H9 (cell line): ENCODE measurements at regions not wholly inside any gene's neighbourhood (a gene's known extent, or its start where the extent isn't known, plus 50 kb on each side); places are given as distances from the start of the nearest gene placed in this dataset.
A peak's percentile ranks its signal among the peaks of the same experiment; 100 is the strongest.

Source experiments
- DNase-seq: peaks from one replicate; pipeline ENCODE4 v3.0.0-alpha.2; 2017
- H2AFZ ChIP-seq: one replicate; pipeline ENCODE4 v1.6.1; 2013; ENCODE audit warnings: mild to moderate bottlenecking, low read length, control low read depth, moderate library complexity
- H2AK5ac ChIP-seq: 2 replicates; pipeline ENCODE4 v1.6.1; 2013; ENCODE audit warnings: low read length, control low read depth, mixed read lengths; ENCODE audit not compliant: insufficient read length
- H2BK120ac ChIP-seq: one replicate; pipeline ENCODE4 v1.6.1; 2013; ENCODE audit warnings: low read depth, mild to moderate bottlenecking, low read length, control low read depth, inconsistent platforms; ENCODE audit not compliant: poor library complexity, severe bottlenecking
- H2BK12ac ChIP-seq: 2 replicates; pipeline ENCODE4 v1.6.1; 2013; ENCODE audit warnings: low read length, control low read depth, mixed read lengths, low read depth; ENCODE audit not compliant: insufficient read length
- H2BK15ac ChIP-seq: 2 replicates; pipeline ENCODE4 v1.6.1; 2013; ENCODE audit warnings: low read depth, low read length, control low read depth
- H2BK20ac ChIP-seq: one replicate; pipeline ENCODE4 v1.6.1; 2013; ENCODE audit warnings: low read depth, mild to moderate bottlenecking, low read length, control low read depth, inconsistent platforms; ENCODE audit not compliant: poor library complexity, severe bottlenecking
- H2BK5ac ChIP-seq: 2 replicates; pipeline ENCODE4 v1.6.1; 2013; ENCODE audit warnings: low read length, control low read depth, mixed read lengths; ENCODE audit not compliant: insufficient read length
- H3K14ac ChIP-seq: 2 replicates; pipeline ENCODE4 v1.6.1; 2013; ENCODE audit warnings: low read length, control low read depth; ENCODE audit not compliant: insufficient read depth
- H3K18ac ChIP-seq: 2 replicates; pipeline ENCODE4 v1.6.1; 2013; ENCODE audit warnings: low read depth, mild to moderate bottlenecking, mixed read lengths, low read length, control low read depth; ENCODE audit not compliant: insufficient read length
- H3K23ac ChIP-seq: 2 replicates; pipeline ENCODE4 v1.6.1; 2013; ENCODE audit warnings: low read length, control low read depth, mixed read lengths, low read depth; ENCODE audit not compliant: insufficient read length
- H3K23me2 ChIP-seq: 2 replicates; pipeline ENCODE4 v1.6.1; 2013; ENCODE audit warnings: low read depth, mild to moderate bottlenecking, mixed read lengths, low read length, control low read depth; ENCODE audit not compliant: insufficient read length, poor library complexity, severe bottlenecking
- H3K27ac ChIP-seq: 2 replicates; pipeline ENCODE4 v1.5.1; 2013; ENCODE audit warnings: low read length, control low read depth, mixed read lengths, low read depth; ENCODE audit not compliant: insufficient read length
- H3K27me3 ChIP-seq: 2 replicates; pipeline ENCODE4 v1.6.1; 2013; ENCODE audit warnings: low read length, control low read depth, inconsistent platforms; ENCODE audit not compliant: insufficient read depth
- H3K4ac ChIP-seq: 2 replicates; pipeline ENCODE4 v1.6.1; 2013; ENCODE audit warnings: low read depth, mild to moderate bottlenecking, control low read depth, inconsistent platforms, low read length, moderate library complexity
- H3K4me1 ChIP-seq: 2 replicates; pipeline ENCODE4 v1.6.1; 2013; ENCODE audit warnings: low read length, control low read depth, inconsistent platforms; ENCODE audit not compliant: insufficient read depth
- H3K4me2 ChIP-seq: 2 replicates; pipeline ENCODE4 v1.6.1; 2013; ENCODE audit warnings: low read length, control low read depth, mixed read lengths; ENCODE audit not compliant: insufficient read length, insufficient read depth
- H3K56ac ChIP-seq: 2 replicates; pipeline ENCODE4 v1.6.1; 2013; ENCODE audit warnings: low read depth, mild to moderate bottlenecking, mixed read lengths, low read length, control low read depth; ENCODE audit not compliant: insufficient read length
- H3K79me1 ChIP-seq: 2 replicates; pipeline ENCODE4 v1.6.1; 2013; ENCODE audit warnings: low read depth, mild to moderate bottlenecking, moderate library complexity, low read length, control low read depth, inconsistent platforms; ENCODE audit not compliant: insufficient read depth, poor library complexity, severe bottlenecking
- H3K79me2 ChIP-seq: 2 replicates; pipeline ENCODE4 v1.6.1; 2013; ENCODE audit warnings: low read length, control low read depth, inconsistent platforms; ENCODE audit not compliant: insufficient read depth
- H3K9ac ChIP-seq: 2 replicates; pipeline ENCODE4 v1.6.1; 2013; ENCODE audit warnings: low read length, control low read depth, mixed read lengths; ENCODE audit not compliant: insufficient read length; ENCODE audit errors: extremely low read depth
- H3K9me3 ChIP-seq: one replicate; pipeline ENCODE4 v1.6.1; 2013; ENCODE audit warnings: low read depth, low read length, inconsistent platforms; ENCODE audit not compliant: control insufficient read depth
- H3T11ph ChIP-seq: one replicate; pipeline ENCODE4 v1.6.1; 2013; ENCODE audit warnings: mild to moderate bottlenecking, low read length, control low read depth, inconsistent platforms
- H4K20me1 ChIP-seq: one replicate; pipeline ENCODE4 v1.6.1; 2013; ENCODE audit not compliant: control insufficient read depth, insufficient read length, insufficient read depth
- H4K5ac ChIP-seq: 2 replicates; pipeline ENCODE4 v1.6.1; 2013; ENCODE audit warnings: low read depth, mild to moderate bottlenecking, mixed read lengths, low read length, control low read depth; ENCODE audit not compliant: insufficient read length
- H4K8ac ChIP-seq: replicated peaks from 2 replicates; pipeline ENCODE4 v1.6.1; 2013; ENCODE audit warnings: low read length, control low read depth, mixed read lengths, low read depth; ENCODE audit not compliant: insufficient read length
- H4K91ac ChIP-seq: 2 replicates; pipeline ENCODE4 v1.6.1; 2013; ENCODE audit warnings: low read depth, mild to moderate bottlenecking, moderate library complexity, mixed read lengths, low read length, control low read depth; ENCODE audit not compliant: insufficient read length
- H3K27ac Mint-ChIP-seq, 3 experiments: 2 replicates in 2 of 3; 3 replicates in 1 of 3; pipeline ENCODE4 v1.8.0; 2020 to 2021; ENCODE audit warnings: mixed read lengths in 3 of 3, mild to moderate bottlenecking in 1 of 3, moderate library complexity in 1 of 3
- H3K27me3 Mint-ChIP-seq: 2 replicates; pipeline ENCODE4 v1.8.0; 2021; ENCODE audit warnings: low read depth, mild to moderate bottlenecking, moderate library complexity, mixed read lengths
- H3K36me3 Mint-ChIP-seq, 3 experiments: 2 replicates in 2 of 3; 3 replicates in 1 of 3; pipeline ENCODE4 v1.8.0; 2020 to 2021; ENCODE audit warnings: low read depth in 3 of 3, mixed read lengths in 3 of 3; ENCODE audit not compliant: insufficient read depth in 1 of 3
- H3K4me1 Mint-ChIP-seq, 2 experiments: 2 replicates each; pipeline ENCODE4 v1.8.0; 2020; ENCODE audit warnings: mixed read lengths in 2 of 2
- H3K4me3 Mint-ChIP-seq, 2 experiments: 2 replicates in 1 of 2; 3 replicates in 1 of 2; pipeline ENCODE4 v1.8.0; 2020 to 2021; ENCODE audit warnings: mild to moderate bottlenecking in 2 of 2, mixed read lengths in 2 of 2, moderate library complexity in 1 of 2
- H3K9me3 Mint-ChIP-seq, 2 experiments: 2 replicates in 1 of 2; 3 replicates in 1 of 2; pipeline ENCODE4 v1.8.0; 2020; ENCODE audit warnings: mild to moderate bottlenecking in 2 of 2, mixed read lengths in 2 of 2, moderate library complexity in 1 of 2
- WGBS: extraction: QIAGEN DNeasy Blood & Tissue Kit; methylation state at CpG from one replicate; pipeline ENCODE4 v1.1.7; 2013; ENCODE audit warnings: missing lambda C conversion rate, low lambda C conversion rate, mixed read lengths; ENCODE audit not compliant: insufficient read length; ENCODE audit errors: extremely low coverage; 5-methylcytosine and 5-hydroxymethylcytosine counted together
- TF ChIP-seq, protein P1 (sequence below): fragments of 200-600 bp; sonication (generic); conservative IDR thresholded peaks from 3 replicates; pipeline ENCODE4 v1.8.0; 2021; ENCODE audit warnings: antibody characterized with exemption, mild to moderate bottlenecking

- no peak overlapping the region for H3K27ac ChIP-seq
- no peak overlapping the region for H3K4me2 ChIP-seq
- H4K20me1 ChIP-seq: no peaks in the 10 kb centered on the region
- no peak overlapping the region for H2BK12ac ChIP-seq
- no peak overlapping the region for H3K18ac ChIP-seq
- no peaks in the 10 kb centered on the region for H3K23me2 ChIP-seq
- no peak overlapping the region for H3K56ac ChIP-seq
- no peak overlapping the region for H2BK15ac ChIP-seq
- H4K8ac ChIP-seq: no peak overlapping the region
- H2AFZ ChIP-seq: no peak overlapping the region
- H2BK20ac ChIP-seq: no peak overlapping the region
- H3K9ac ChIP-seq: no peak overlapping the region
- Mint-ChIP-seq H3K36me3 (peaks cover 0 to 21% (median 3%) of the 10 kb centered on the region in 3 experiments; a peak in 2 of 7 replicates), H3K9me3 (peaks cover 22 to 28% of the 10 kb centered on the region in 2 experiments), H3K27ac (peak overlapping the region in 1 of 3 experiments; percentile 89; a peak in 1 of 7 replicates), H3K4me1 (peaks cover 0 to 4% of the 10 kb centered on the region in 2 experiments; a peak in 1 of 4 replicates), H3K27me3 (peaks cover 28% of the 10 kb centered on the region), H3K4me3 (no peak overlapping the region)
- H3K14ac ChIP-seq: no peak overlapping the region
- no peak overlapping the region for H4K91ac ChIP-seq
- no peaks in the 10 kb centered on the region for H3K79me2 ChIP-seq
- H3K4me1 ChIP-seq: no peaks in the 10 kb centered on the region
- H3K9me3 ChIP-seq: peaks cover 20% of the 10 kb centered on the region
- DNase-seq: no peak
- no peak overlapping the region for H2BK5ac ChIP-seq
- TF ChIP-seq, protein P1, sequence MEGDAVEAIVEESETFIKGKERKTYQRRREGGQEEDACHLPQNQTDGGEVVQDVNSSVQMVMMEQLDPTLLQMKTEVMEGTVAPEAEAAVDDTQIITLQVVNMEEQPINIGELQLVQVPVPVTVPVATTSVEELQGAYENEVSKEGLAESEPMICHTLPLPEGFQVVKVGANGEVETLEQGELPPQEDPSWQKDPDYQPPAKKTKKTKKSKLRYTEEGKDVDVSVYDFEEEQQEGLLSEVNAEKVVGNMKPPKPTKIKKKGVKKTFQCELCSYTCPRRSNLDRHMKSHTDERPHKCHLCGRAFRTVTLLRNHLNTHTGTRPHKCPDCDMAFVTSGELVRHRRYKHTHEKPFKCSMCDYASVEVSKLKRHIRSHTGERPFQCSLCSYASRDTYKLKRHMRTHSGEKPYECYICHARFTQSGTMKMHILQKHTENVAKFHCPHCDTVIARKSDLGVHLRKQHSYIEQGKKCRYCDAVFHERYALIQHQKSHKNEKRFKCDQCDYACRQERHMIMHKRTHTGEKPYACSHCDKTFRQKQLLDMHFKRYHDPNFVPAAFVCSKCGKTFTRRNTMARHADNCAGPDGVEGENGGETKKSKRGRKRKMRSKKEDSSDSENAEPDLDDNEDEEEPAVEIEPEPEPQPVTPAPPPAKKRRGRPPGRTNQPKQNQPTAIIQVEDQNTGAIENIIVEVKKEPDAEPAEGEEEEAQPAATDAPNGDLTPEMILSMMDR: no peak
- H3T11ph ChIP-seq: no peak overlapping the region
- H2AK5ac ChIP-seq: no peak overlapping the region
- H4K5ac ChIP-seq: no peak overlapping the region
- no peaks in the 10 kb centered on the region for H3K79me1 ChIP-seq
- no peaks in the 10 kb centered on the region for H3K27me3 ChIP-seq
- no CpG with 5 or more reads among the region's 4 CpGs for whole genome bisulfite sequencing
- no peak overlapping the region for H3K23ac ChIP-seq
- no peak overlapping the region for H2BK120ac ChIP-seq
- no peak overlapping the region for H3K4ac ChIP-seq
Measured at GRCh38 chr5:173464813-173465212, 136.6 kb upstream of the STC2 start.
